ENCODE measurements at regions not wholly inside any gene's neighbourhood (a gene's known extent, or its start where the extent isn't known, plus 50 kb on each side); places are given as distances from the start of the nearest gene placed in this dataset.

- H3K9me3 Mint-ChIP-seq: peaks cover 65% of the 10 kb centered on the region
- no peak overlapping the region for H3K4me3 Mint-ChIP-seq
- no peak for DNase-seq
- no peaks in the 10 kb centered on the region; the same call in 1 of the 2 replicates for H3K27me3 Mint-ChIP-seq (ENCODE audit: insufficient read depth)
- TF ChIP-seq CTCF (IDR thresholded peaks at IDR 0.05): no peak
- peaks cover 6% of the 10 kb centered on the region for H3K36me3 Mint-ChIP-seq (ENCODE audit: low read depth)
- no peaks in the 10 kb centered on the region for H3K4me1 Mint-ChIP-seq (ENCODE audit: low read depth)
- H3K27ac Mint-ChIP-seq: no peak overlapping the region
Observed at GRCh38 chr5:3030511-3031165, 279.2 kb upstream of the IRX2 start.

- H3K4me3 Mint-ChIP-seq: no peak overlapping the region
- no peak overlapping the region for H3K27ac Mint-ChIP-seq
- H3K27me3 Mint-ChIP-seq (ENCODE audit: insufficient read depth): no peaks in the 10 kb centered on the region; the same call in 1 of the 2 replicates
- no peak for DNase-seq
- no peaks in the 10 kb centered on the region for H3K4me1 Mint-ChIP-seq (ENCODE audit: low read depth)
- peaks cover 62% of the 10 kb centered on the region for H3K9me3 Mint-ChIP-seq
- TF ChIP-seq CTCF (IDR thresholded peaks at IDR 0.05): no peak
- peaks cover 6% of the 10 kb centered on the region for H3K36me3 Mint-ChIP-seq (ENCODE audit: low read depth)
Observed at GRCh38 chr5:3029396-3029795, 277.9 kb upstream of the IRX2 start.

- no peak for TF ChIP-seq CTCF (IDR thresholded peaks at IDR 0.05)
- DNase-seq: no peak
- Mint-ChIP-seq H3K9me3 (peaks cover 59% of the 10 kb centered on the region), H3K27me3 (ENCODE audit: insufficient read depth) (no peaks in the 10 kb centered on the region; the same call in none of the 2 replicates), H3K4me1 (ENCODE audit: low read depth) (no peaks in the 10 kb centered on the region), H3K36me3 (ENCODE audit: low read depth) (peaks cover 6% of the 10 kb centered on the region), H3K27ac (no peak overlapping the region), H3K4me3 (no peak overlapping the region)
Observed at GRCh38 chr5:3027866-3028635, 276.6 kb upstream of the IRX2 start.

GRCh38 chr5:3027185-3027865, 275.8 kb upstream of the IRX2 start:
- no peak for DNase-seq
- Mint-ChIP-seq H3K9me3 (peaks cover 59% of the 10 kb centered on the region), H3K4me3 (no peak overlapping the region), H3K4me1 (ENCODE audit: low read depth) (no peaks in the 10 kb centered on the region), H3K27ac (no peak overlapping the region), H3K36me3 (ENCODE audit: low read depth) (peaks cover 6% of the 10 kb centered on the region), H3K27me3 (ENCODE audit: insufficient read depth) (no peaks in the 10 kb centered on the region; the same call in none of the 2 replicates)
- no peak for TF ChIP-seq CTCF (IDR thresholded peaks at IDR 0.05)

- no peaks in the 10 kb centered on the region for H3K4me1 Mint-ChIP-seq (ENCODE audit: low read depth)
- no peaks in the 10 kb centered on the region; the same call in none of the 2 replicates for H3K27me3 Mint-ChIP-seq (ENCODE audit: insufficient read depth)
- H3K9me3 Mint-ChIP-seq: peaks cover 64% of the 10 kb centered on the region
- peaks cover 6% of the 10 kb centered on the region for H3K36me3 Mint-ChIP-seq (ENCODE audit: low read depth)
- no peak for DNase-seq
- no peak overlapping the region for H3K27ac Mint-ChIP-seq
- no peak overlapping the region for H3K4me3 Mint-ChIP-seq
- TF ChIP-seq CTCF (IDR thresholded peaks at IDR 0.05): no peak
Observed at GRCh38 chr5:3026651-3027050, 275.2 kb upstream of the IRX2 start.

All from HFFc6 (cell line).